A549 (cell line): ENCODE measurements at regions not wholly inside any gene's neighbourhood (a gene's known extent, or its start where the extent isn't known, plus 50 kb on each side); places are given as distances from the start of the nearest gene placed in this dataset.

Source experiments
- ATAC-seq, 2 experiments: fragments of 200-7000 bp in 1 of 2; fragments of >200 bp in 1 of 2; cut with Nextera tagmentation in 1 of 2; cut with Tn5 transposase in 1 of 2; 3 replicates each; pipeline versions ENCODE4 v1.8.0 to v1.9.1; 2018 to 2020; ENCODE audit warnings: mild to moderate bottlenecking in 1 of 2, moderate library complexity in 1 of 2
- CTCF ChIA-PET: fragments of 300-600 bp; sonication (Branson Sonifier 250); formaldehyde crosslinking; extraction: SDS; loops from one replicate; lab custom pipeline; 2021; ENCODE audit warnings: antibody characterized with exemption, inconsistent platforms; lab: Yijun Ruan, JAX
- POLR2A ChIA-PET: fragments of 350-600 bp; formaldehyde crosslinking; extraction: SDS; loops from one replicate; lab custom pipeline; 2021; ENCODE audit warnings: antibody characterized with exemption, inconsistent platforms; lab: Yijun Ruan, JAX
- DNase-seq, 2 experiments: peaks; one replicate each; pipeline versions ENCODE4 v3.0.0 to v3.0.0-alpha.2; 2011 to 2016; ENCODE audit warnings: low read depth in 1 of 2, low spot score in 1 of 2
- FAIRE-seq: peaks from 2 replicates; lab custom pipeline; 2011; peaks lifted over from hg19 to GRCh38; lab: Jason Lieb, UNC
- H3K27ac ChIP-seq, 2 experiments: fragments of >200 bp; sonication (Bioruptor Twin); formaldehyde crosslinking; 3 replicates each; pipeline ENCODE4 v1.5.1; 2016 to 2017
- H3K4me1 ChIP-seq: fragments of >200 bp; sonication (Bioruptor Twin); formaldehyde crosslinking; 3 replicates; pipeline ENCODE4 v1.6.1; 2016
- H3K4me2 ChIP-seq: fragments of >200 bp; sonication (Bioruptor Twin); formaldehyde crosslinking; 3 replicates; pipeline ENCODE4 v1.6.1; 2016
- H3K4me3 ChIP-seq: fragments of >200 bp; sonication (Bioruptor Twin); formaldehyde crosslinking; 3 replicates; pipeline ENCODE4 v1.5.1; 2016
- H3K9me3 ChIP-seq: fragments of >200 bp; sonication (Bioruptor Twin); formaldehyde crosslinking; 3 replicates; pipeline ENCODE4 v1.6.1; 2016
- BCL3 ChIP-seq: fragments of >200 bp; sonication (Bioruptor Twin); formaldehyde crosslinking; IDR thresholded peaks from 3 replicates; pipeline ENCODE4 v1.6.1; 2016
- CEBPB ChIP-seq, 2 experiments: fragments of >200 bp in 1 of 2; sonication (Bioruptor Twin) in 1 of 2; formaldehyde crosslinking in 1 of 2; IDR thresholded peaks; 2 replicates each; pipeline ENCODE4 v1.6.1; 2012 to 2016
- CHD2 ChIP-seq: fragments of 150-350 bp; IDR thresholded peaks from 2 replicates; pipeline ENCODE4 v1.6.1; 2014; ENCODE audit warnings: low read length; ENCODE audit not compliant: partially characterized antibody
- CHD4 ChIP-seq: fragments of 200-600 bp; sonication (generic); IDR thresholded peaks from 2 replicates; pipeline ENCODE4 v1.6.1; 2016; ENCODE audit warnings: antibody characterized with exemption, mild to moderate bottlenecking, borderline replicate concordance
- EHF ChIP-seq: fragments of 250-450 bp; sonication (Bioruptor Pico); IDR thresholded peaks from 2 replicates; pipeline ENCODE4 v1.5.0; 2020; ENCODE audit warnings: mild to moderate bottlenecking
- ELK1 ChIP-seq: fragments of 150-350 bp; IDR thresholded peaks from 2 replicates; pipeline ENCODE4 v1.6.1; 2014; ENCODE audit warnings: low read depth, mild to moderate bottlenecking, low read length
- EP300 ChIP-seq, 2 experiments: fragments of >200 bp; sonication (Bioruptor Twin); formaldehyde crosslinking; IDR thresholded peaks; 2 replicates in 1 of 2; 3 replicates in 1 of 2; pipeline ENCODE4 v1.6.1; 2016 to 2017
- FOSL2 ChIP-seq, 2 experiments: fragments of 450-650 bp in 1 of 2; fragments of >200 bp in 1 of 2; sonication (Bioruptor Twin) in 1 of 2; formaldehyde crosslinking; IDR thresholded peaks; 2 replicates each; pipeline versions ENCODE4 v1.5.0 to v1.6.1; 2016 to 2020; ENCODE audit warnings: mild to moderate bottlenecking in 1 of 2, moderate library complexity in 1 of 2
- GATA3 ChIP-seq: IDR thresholded peaks from 2 replicates; pipeline ENCODE4 v1.6.1; 2012; ENCODE audit warnings: borderline replicate concordance
- HOXB13 ChIP-seq: fragments of 250-450 bp; sonication (Bioruptor Pico); IDR thresholded peaks from 2 replicates; pipeline ENCODE4 v1.5.0; 2020; ENCODE audit warnings: low read depth, mild to moderate bottlenecking, moderate library complexity
- HOXB5 ChIP-seq: fragments of 250-450 bp; sonication (Bioruptor Pico); IDR thresholded peaks from 2 replicates; pipeline ENCODE4 v1.5.0; 2020; ENCODE audit warnings: mild to moderate bottlenecking, moderate library complexity
- JUN ChIP-seq, 2 experiments: fragments of >200 bp; sonication (Bioruptor Twin); formaldehyde crosslinking; IDR thresholded peaks; 2 replicates in 1 of 2; 3 replicates in 1 of 2; pipeline ENCODE4 v1.6.1; 2016 to 2017
- JUNB ChIP-seq: fragments of >200 bp; sonication (Bioruptor Twin); formaldehyde crosslinking; IDR thresholded peaks from 2 replicates; pipeline ENCODE4 v1.6.1; 2016
- KDM1A ChIP-seq: fragments of 200-600 bp; sonication (generic); IDR thresholded peaks from 2 replicates; pipeline ENCODE4 v1.6.1; 2016; ENCODE audit warnings: low read depth, mild to moderate bottlenecking
- MAFK ChIP-seq: fragments of 450-650 bp; IDR thresholded peaks from 2 replicates; pipeline ENCODE4 v1.6.1; 2014; ENCODE audit not compliant: partially characterized antibody
- MYC ChIP-seq: IDR thresholded peaks from 2 replicates; pipeline ENCODE4 v1.6.1; 2012; ENCODE audit warnings: mild to moderate bottlenecking, inconsistent platforms, low read length, improper control_type of control experiment, borderline replicate concordance
- RCOR1 ChIP-seq: fragments of 150-350 bp; IDR thresholded peaks from 2 replicates; pipeline ENCODE4 v1.6.1; 2014; ENCODE audit warnings: antibody characterized with exemption, low read length, low read depth
- TFCP2L1 ChIP-seq: fragments of 250-450 bp; sonication (Bioruptor Pico); IDR thresholded peaks from 2 replicates; pipeline ENCODE4 v1.5.0; 2021; ENCODE audit warnings: mild to moderate bottlenecking
- ZSCAN20 ChIP-seq: fragments of 250-450 bp; sonication (Bioruptor Pico); IDR thresholded peaks from 2 replicates; pipeline ENCODE4 v1.8.0; 2022; ENCODE audit warnings: mild to moderate bottlenecking, moderate library complexity
- WGBS: methylation state at CpG from one replicate; pipeline ENCODE4 v1.1.6; 2017; ENCODE audit errors: missing lambda C conversion rate; 5-methylcytosine and 5-hydroxymethylcytosine counted together
- TF ChIP-seq, protein P1 (sequence below): IDR thresholded peaks from 2 replicates; pipeline ENCODE4 v1.6.1; 2012
- TF ChIP-seq, protein P2 (sequence below): fragments of >200 bp; sonication (Bioruptor Twin); formaldehyde crosslinking; IDR thresholded peaks from 3 replicates; pipeline ENCODE4 v1.5.1; 2016

GRCh38 chr4:154036856-154037255 is 248.0 kb upstream of the SFRP2 start:
- H3K4me2 ChIP-seq: no peak overlapping the region
- H3K4me3 ChIP-seq: no peak overlapping the region
- ATAC-seq (no peak), DNase-seq (no peak), FAIRE-seq (no peak)
- H3K9me3 ChIP-seq: no peaks in the 10 kb centered on the region
- TF ChIP-seq, protein P1, sequence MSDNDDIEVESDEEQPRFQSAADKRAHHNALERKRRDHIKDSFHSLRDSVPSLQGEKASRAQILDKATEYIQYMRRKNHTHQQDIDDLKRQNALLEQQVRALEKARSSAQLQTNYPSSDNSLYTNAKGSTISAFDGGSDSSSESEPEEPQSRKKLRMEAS: no peak
- TF ChIP-seq HOXB5 (CRISPR knock-in tag): no peak
- TF ChIP-seq BCL3: no peak
- TF ChIP-seq HOXB13: no peak
- TF ChIP-seq EP300 (IDR thresholded peaks at IDR 0.05): no peak
- no peak for TF ChIP-seq ELK1
- TF ChIP-seq TFCP2L1: no peak
- TF ChIP-seq KDM1A: no peak
- TF ChIP-seq GATA3: no peak
- no peak for TF ChIP-seq RCOR1
- no peak for TF ChIP-seq MYC
- TF ChIP-seq, protein P2, sequence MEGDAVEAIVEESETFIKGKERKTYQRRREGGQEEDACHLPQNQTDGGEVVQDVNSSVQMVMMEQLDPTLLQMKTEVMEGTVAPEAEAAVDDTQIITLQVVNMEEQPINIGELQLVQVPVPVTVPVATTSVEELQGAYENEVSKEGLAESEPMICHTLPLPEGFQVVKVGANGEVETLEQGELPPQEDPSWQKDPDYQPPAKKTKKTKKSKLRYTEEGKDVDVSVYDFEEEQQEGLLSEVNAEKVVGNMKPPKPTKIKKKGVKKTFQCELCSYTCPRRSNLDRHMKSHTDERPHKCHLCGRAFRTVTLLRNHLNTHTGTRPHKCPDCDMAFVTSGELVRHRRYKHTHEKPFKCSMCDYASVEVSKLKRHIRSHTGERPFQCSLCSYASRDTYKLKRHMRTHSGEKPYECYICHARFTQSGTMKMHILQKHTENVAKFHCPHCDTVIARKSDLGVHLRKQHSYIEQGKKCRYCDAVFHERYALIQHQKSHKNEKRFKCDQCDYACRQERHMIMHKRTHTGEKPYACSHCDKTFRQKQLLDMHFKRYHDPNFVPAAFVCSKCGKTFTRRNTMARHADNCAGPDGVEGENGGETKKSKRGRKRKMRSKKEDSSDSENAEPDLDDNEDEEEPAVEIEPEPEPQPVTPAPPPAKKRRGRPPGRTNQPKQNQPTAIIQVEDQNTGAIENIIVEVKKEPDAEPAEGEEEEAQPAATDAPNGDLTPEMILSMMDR: no peak
- no peak for TF ChIP-seq EHF (CRISPR knock-in tag)
- TF ChIP-seq ZSCAN20: no peak
- CTCF ChIA-PET: no interaction called here
- H3K4me1 ChIP-seq: no peaks in the 10 kb centered on the region
- POLR2A ChIA-PET: no interaction called here
- WGBS: 2% methylated on average over 3 of the region's 3 CpGs
- H3K27ac ChIP-seq: no peak overlapping the region

GRCh38 chr4:154035341-154035740 is 246.5 kb upstream of the SFRP2 start:
- Histone ChIP-seq H3K4me1 (no peaks in the 10 kb centered on the region), H3K27ac (no peak overlapping the region), H3K4me3 (no peak overlapping the region), H3K9me3 (no peaks in the 10 kb centered on the region), H3K4me2 (no peak overlapping the region)
- TF ChIP-seq FOSL2 (IDR thresholded peaks at IDR 0.05) (no peak), FOSL2 (CRISPR knock-in tag; IDR thresholded peaks at IDR 0.05) (no peak)
- ATAC-seq: no peak
- 4% methylated on average over 1 of the region's 1 CpG for WGBS
- no peak for DNase-seq
- CTCF ChIA-PET: no interaction called here
- POLR2A ChIA-PET: no interaction called here
- FAIRE-seq: no peak

DNA sequence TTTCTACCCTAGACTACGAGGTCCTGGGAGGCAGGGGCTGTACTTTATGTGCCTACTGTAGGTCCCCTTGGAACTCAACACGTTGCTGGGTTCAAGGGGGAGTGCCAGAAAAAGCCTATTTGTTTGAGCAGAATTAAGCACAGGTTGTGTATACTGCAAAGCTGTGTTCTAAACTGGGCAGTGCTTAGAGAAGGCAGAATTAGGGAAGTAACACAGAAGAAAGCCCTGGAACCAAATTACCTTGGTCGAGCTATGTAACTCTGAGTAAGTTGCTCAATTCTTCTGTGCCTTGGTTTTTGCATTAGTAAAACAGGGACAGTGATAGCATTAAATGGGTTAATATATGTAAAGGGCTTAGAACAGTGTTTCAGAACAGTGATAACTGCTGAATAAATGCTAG is 245.0 kb upstream of the SFRP2 start:
- H3K4me3 ChIP-seq: no peak overlapping the region
- no peaks in the 10 kb centered on the region for H3K4me1 ChIP-seq
- POLR2A ChIA-PET: no interaction called here
- DNase-seq (no peak), FAIRE-seq (no peak)
- TF ChIP-seq EP300 (IDR thresholded peaks at IDR 0.05) (no peak), JUN (IDR thresholded peaks at IDR 0.05) (no peak), MAFK (no peak), CHD2 (no peak), FOSL2 (IDR thresholded peaks at IDR 0.05) (no peak), FOSL2 (CRISPR knock-in tag; IDR thresholded peaks at IDR 0.05) (no peak), JUNB (no peak), CHD4 (no peak), CEBPB (IDR thresholded peaks at IDR 0.05) (no peak), HOXB13 (no peak)
- TF ChIP-seq, all 56 proteins: peak for 0
- no peak overlapping the region for H3K27ac ChIP-seq
- no peaks in the 10 kb centered on the region for H3K9me3 ChIP-seq
- H3K4me2 ChIP-seq: no peak overlapping the region
- WGBS: 0% methylated on average over 3 of the region's 3 CpGs
- no peak for ATAC-seq
- CTCF ChIA-PET: interaction anchor here (1.2 kb wide), 1 partner anchor 14 kb away, joined by 3 read pairs; no protein-coding TSS in a partner anchor
